ENCODE measurements at regions not wholly inside any gene's neighbourhood (a gene's known extent, or its start where the extent isn't known, plus 50 kb on each side); places are given as distances from the start of the nearest gene placed in this dataset.

- no peak for DNase-seq (ENCODE audit: low read depth, low spot score)
These were observed 173.3 kb upstream of the GAP43 start for GRCh38 chr3:115450036-115450435.

GRCh38 chr3:115464036-115464435 lies 159.3 kb upstream of the GAP43 start:
- DNase-seq (ENCODE audit: low read depth, low spot score) = no peak

GRCh38 chr3:115469649-115470048 lies 153.7 kb upstream of the GAP43 start:
- no peak for DNase-seq (ENCODE audit: low read depth, low spot score)

GRCh38 chr3:115470254-115470653 lies 153.1 kb upstream of the GAP43 start:
- peak; percentile 28 for DNase-seq (ENCODE audit: low read depth, low spot score)

GRCh38 chr3:115475178-115476041 lies 147.9 kb upstream of the GAP43 start:
- DNase-seq (ENCODE audit: low read depth, low spot score) = no peak

- no peak for DNase-seq (ENCODE audit: low read depth, low spot score)
These were observed 146.8 kb upstream of the GAP43 start for GRCh38 chr3:115476472-115476871.

GRCh38 chr3:115478359-115478758 lies 145.0 kb upstream of the GAP43 start:
- DNase-seq (ENCODE audit: low read depth, low spot score) = no peak

GRCh38 chr3:115486880-115487279 lies 136.4 kb upstream of the GAP43 start:
- no peak for DNase-seq (ENCODE audit: low read depth, low spot score)

GRCh38 chr3:115487968-115488367 lies 135.3 kb upstream of the GAP43 start:
- DNase-seq (ENCODE audit: low read depth, low spot score) = no peak

- DNase-seq (ENCODE audit: low read depth, low spot score) = no peak
These were observed 134.9 kb upstream of the GAP43 start for GRCh38 chr3:115488409-115488808.

GRCh38 chr3:115494826-115495225 lies 128.5 kb upstream of the GAP43 start:
- no peak for DNase-seq (ENCODE audit: low read depth, low spot score)

GRCh38 chr3:115498421-115498820 lies 124.9 kb upstream of the GAP43 start:
- DNase-seq (ENCODE audit: low read depth, low spot score) = no peak

GRCh38 chr3:115498898-115499297 lies 124.4 kb upstream of the GAP43 start:
- no peak for DNase-seq (ENCODE audit: low read depth, low spot score)

GRCh38 chr3:115499666-115500065 lies 123.6 kb upstream of the GAP43 start:
- no peak for DNase-seq (ENCODE audit: low read depth, low spot score)

GRCh38 chr3:115500795-115501194 lies 122.5 kb upstream of the GAP43 start:
- no peak for DNase-seq (ENCODE audit: low read depth, low spot score)

GRCh38 chr3:115502128-115502527 lies 121.2 kb upstream of the GAP43 start:
- no peak for DNase-seq (ENCODE audit: low read depth, low spot score)

- no peak for DNase-seq (ENCODE audit: low read depth, low spot score)
These were observed 119.9 kb upstream of the GAP43 start for GRCh38 chr3:115503394-115503793.

GRCh38 chr3:115508562-115508961 lies 114.7 kb upstream of the GAP43 start:
- DNase-seq (ENCODE audit: low read depth, low spot score) = no peak

GRCh38 chr3:115512565-115513415 lies 110.5 kb upstream of the GAP43 start:
- DNase-seq (ENCODE audit: low read depth, low spot score) = peak; percentile 87

GRCh38 chr3:115513416-115513800 lies 109.9 kb upstream of the GAP43 start:
- no peak for DNase-seq (ENCODE audit: low read depth, low spot score)

GRCh38 chr3:115517457-115518050 lies 105.8 kb upstream of the GAP43 start:
- no peak for DNase-seq (ENCODE audit: low read depth, low spot score)

GRCh38 chr3:115518100-115518852 lies 105.0 kb upstream of the GAP43 start:
- peak; percentile 84 for DNase-seq (ENCODE audit: low read depth, low spot score)

All from ELF-1 (cell line).